ENCODE measurements at regions not wholly inside any gene's neighbourhood (a gene's known extent, or its start where the extent isn't known, plus 50 kb on each side); places are given as distances from the start of the nearest gene placed in this dataset.

GRCh38 chr1:87437663-87438295 lies 109.1 kb downstream of the LMO4 start:
- Histone ChIP-seq H3K4me1 (peaks cover 0 to 53% (median 0%) of the 10 kb centered on the region in 3 donors), H3K9me3 (no peaks in the 10 kb centered on the region), H3K27ac (no peak overlapping the region), H3K27me3 (no peaks in the 10 kb centered on the region), H3K4me3 (no peak overlapping the region), H3K36me3 (no peaks in the 10 kb centered on the region)
- DNase-seq = no peak
- WGBS, 2 donors = 34 to 49% methylated on average over 3 of the region's 3 CpGs
- intact Hi-C loops (cut with DNase I) = no loop called here
- TF ChIP-seq POLR2A (IDR thresholded peaks at IDR 0.05) (no peak), CTCF (IDR thresholded peaks at IDR 0.05) (no peak)

DNA sequence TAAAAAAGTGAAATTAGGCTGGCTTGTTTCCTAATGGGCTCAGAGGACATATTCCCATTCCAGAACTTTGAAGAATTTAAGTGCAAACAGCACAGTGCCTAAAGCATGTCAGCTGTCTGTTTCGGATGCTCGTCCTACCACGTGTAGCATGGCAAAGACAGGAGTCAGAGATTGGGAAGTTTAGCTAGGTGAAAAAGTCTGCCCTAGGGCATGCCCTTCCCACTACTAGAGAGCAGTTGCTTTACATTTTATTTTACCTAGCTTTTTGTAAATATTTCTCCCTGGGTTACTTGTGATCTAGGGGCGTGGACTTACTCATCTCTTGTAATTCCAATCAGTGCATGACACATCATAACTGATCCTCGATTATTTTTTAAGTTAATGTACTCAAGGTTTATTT lies 111.1 kb downstream of the LMO4 start:
- WGBS, 2 donors = 52 to 73% methylated on average over 5 of the region's 5 CpGs
- no peak overlapping the region for H3K4me3 ChIP-seq
- intact Hi-C loops (cut with DNase I) = no loop called here
- H3K4me1 ChIP-seq = peaks cover 0 to 32% (median 0%) of the 10 kb centered on the region in 3 donors
- H3K36me3 ChIP-seq = no peaks in the 10 kb centered on the region
- TF ChIP-seq POLR2A (IDR thresholded peaks at IDR 0.05) (no peak), CTCF (IDR thresholded peaks at IDR 0.05) (no peak)
- no peak for DNase-seq
- H3K9me3 ChIP-seq = peaks cover 0 to 6% (median 0%) of the 10 kb centered on the region in 3 donors
- no peak overlapping the region for H3K27ac ChIP-seq
- H3K27me3 ChIP-seq = no peaks in the 10 kb centered on the region

- no peaks in the 10 kb centered on the region for H3K27me3 ChIP-seq
- peak overlapping the region in 1 of 4 donors; percentile 39 for H3K27ac ChIP-seq
- H3K4me1 ChIP-seq = peaks cover 0 to 26% (median 5%) of the 10 kb centered on the region in 3 donors
- DNase-seq = peak; percentile 19
- TF ChIP-seq POLR2A (IDR thresholded peaks at IDR 0.05) = no peak
- intact Hi-C loops (cut with DNase I) = no loop called here
- no peak overlapping the region for H3K4me3 ChIP-seq
- 34 to 49% methylated on average over 5 to 7 of the region's 7 CpGs for WGBS, 2 donors
- H3K9me3 ChIP-seq = peaks cover 0 to 4% (median 0%) of the 10 kb centered on the region in 3 donors
- no peaks in the 10 kb centered on the region for H3K36me3 ChIP-seq
These were observed 120.8 kb downstream of the LMO4 start for GRCh38 chr1:87449348-87449963.

DNA sequence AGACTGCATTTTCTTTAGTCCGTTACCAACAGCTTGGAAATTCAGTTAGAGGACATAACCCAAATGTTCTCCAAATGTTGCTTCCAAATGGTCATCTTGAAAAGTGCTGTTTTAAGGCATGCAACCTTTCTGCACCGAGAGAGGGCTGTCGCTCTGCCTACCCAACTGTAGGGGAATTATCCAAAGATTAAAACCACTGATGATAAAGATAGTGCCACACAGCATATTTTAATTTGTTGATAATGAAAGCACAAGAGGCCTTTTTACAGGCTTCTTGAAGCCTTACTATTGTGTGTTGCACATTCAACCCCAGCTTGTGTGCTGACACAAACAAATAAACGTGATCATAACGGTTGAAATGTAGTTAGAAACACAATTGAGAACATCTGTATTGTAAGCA lies 121.5 kb downstream of the LMO4 start:
- Histone ChIP-seq H3K4me3 (no peak overlapping the region), H3K36me3 (no peaks in the 10 kb centered on the region), H3K4me1 (peaks cover 0 to 26% (median 5%) of the 10 kb centered on the region in 3 donors), H3K27me3 (no peaks in the 10 kb centered on the region), H3K27ac (peak overlapping the region in 1 of 4 donors; percentile 39), H3K9me3 (no peaks in the 10 kb centered on the region)
- no peak for DNase-seq
- intact Hi-C loops (cut with DNase I) = no loop called here
- WGBS, 2 donors = 54 to 86% methylated on average over 5 of the region's 5 CpGs
- TF ChIP-seq POLR2A (IDR thresholded peaks at IDR 0.05) = no peak
- no peak for TF ChIP-seq CTCF (IDR thresholded peaks at IDR 0.05)

DNA sequence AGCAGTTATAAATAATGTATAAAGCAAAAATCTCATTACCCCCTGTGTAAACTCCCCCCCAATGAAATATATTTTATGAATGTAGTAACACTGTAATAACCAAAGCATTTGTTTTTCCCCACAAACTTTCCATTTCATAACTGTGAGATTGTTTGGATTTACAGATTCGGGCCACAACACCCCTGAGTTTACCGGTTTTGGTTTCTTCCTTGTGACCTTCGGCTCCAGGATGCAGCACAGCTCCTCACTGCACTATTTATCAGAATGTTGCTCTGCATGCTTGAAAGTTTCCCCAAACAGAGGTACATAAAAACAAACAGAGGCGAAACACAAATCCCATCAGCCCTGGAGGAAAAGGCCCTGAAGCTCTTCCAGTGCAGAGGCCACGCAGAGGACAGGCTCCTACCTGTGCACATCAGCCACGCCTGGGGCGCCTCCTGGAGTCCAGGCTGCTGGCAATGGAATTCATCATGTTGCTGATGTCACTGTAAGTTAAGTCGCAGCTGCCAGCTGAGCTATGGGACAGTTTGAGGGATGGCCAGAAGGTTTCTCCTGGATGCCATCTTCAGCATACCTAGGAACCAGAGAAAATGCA lies 122.0 kb downstream of the LMO4 start:
- intact Hi-C loops (cut with DNase I) = no loop called here
- no peak overlapping the region for H3K27ac ChIP-seq

More for the DNA sequence above, 122.0 kb downstream of the LMO4 start:
- no peaks in the 10 kb centered on the region for H3K9me3 ChIP-seq
- H3K27me3 ChIP-seq = no peaks in the 10 kb centered on the region
- no peaks in the 10 kb centered on the region for H3K36me3 ChIP-seq
- no peak overlapping the region for H3K4me3 ChIP-seq
- WGBS, 2 donors = 39 to 51% methylated on average over 7 of the region's 8 CpGs
- DNase-seq = no peak
- peaks cover 0 to 26% (median 5%) of the 10 kb centered on the region in 3 donors for H3K4me1 ChIP-seq
- TF ChIP-seq CTCF (IDR thresholded peaks at IDR 0.05) (peak in 2 of 6 experiments; percentile 10 to 25), POLR2A (IDR thresholded peaks at IDR 0.05) (no peak)
